Stimulated activated CD4-positive, alpha-beta T cell treated with anti-CD3 and anti-CD28 coated beads, Interleukin-1b, Interleukin-23, amount 100 ng/mL, for 4 hours (primary cell): ENCODE measurements at regions not wholly inside any gene's neighbourhood (a gene's known extent, or its start where the extent isn't known, plus 50 kb on each side); places are given as distances from the start of the nearest gene placed in this dataset.
"Not testable (repeated sequence)": the region's sequence is repeated elsewhere in the genome, so short reads cannot be mapped to it uniquely, and the experiment has no call there.

ENCODE experiments used
- DNase-seq, 2 donors: peaks; one replicate each; pipeline ENCODE4 v3.0.0-alpha.2; 2020; ENCODE audit warnings: low read depth in 2 of 2

- DNase-seq: no peak
Observed at GRCh38 chr4:147160908-147161513, 215.3 kb upstream of the TTC29 start.

- no peak for DNase-seq
Observed at GRCh38 chr4:147163311-147163710, 217.6 kb upstream of the TTC29 start.

- not testable (repeated sequence) for DNase-seq
Observed at GRCh38 chr4:147168200-147168599, 222.5 kb upstream of the TTC29 start.

GRCh38 chr4:147173322-147173721 is 227.7 kb upstream of the TTC29 start:
- DNase-seq: no peak

- no peak for DNase-seq
Observed at GRCh38 chr4:147173797-147174432, 228.3 kb upstream of the TTC29 start.

GRCh38 chr4:147174591-147174990 is 228.9 kb upstream of the TTC29 start:
- no peak for DNase-seq

GRCh38 chr4:147175460-147176025 is 229.9 kb upstream of the TTC29 start:
- DNase-seq: no peak

GRCh38 chr4:147182041-147182440 is 236.4 kb upstream of the TTC29 start:
- no peak for DNase-seq

GRCh38 chr4:147192679-147193078 is 247.0 kb upstream of the TTC29 start:
- no peak for DNase-seq

- no peak for DNase-seq
Observed at GRCh38 chr4:147194114-147194513, 248.4 kb upstream of the TTC29 start.

GRCh38 chr4:147194604-147195003 is 248.9 kb upstream of the TTC29 start:
- no peak for DNase-seq

- no peak for DNase-seq
Observed at GRCh38 chr4:147195386-147195785, 249.7 kb upstream of the TTC29 start.

- no peak for DNase-seq
Observed at GRCh38 chr4:147198411-147199051, 252.9 kb upstream of the TTC29 start.

- DNase-seq: no peak
Observed at GRCh38 chr4:147201016-147201415, 255.4 kb upstream of the TTC29 start.

GRCh38 chr4:147206807-147207206 is 261.1 kb upstream of the TTC29 start:
- no peak for DNase-seq

GRCh38 chr4:147207911-147208310 is 262.2 kb upstream of the TTC29 start:
- no peak for DNase-seq

- DNase-seq: no peak
Observed at GRCh38 chr4:147217655-147218054, 263.2 kb upstream of the EDNRA start.

GRCh38 chr4:147219145-147219544 is 261.8 kb upstream of the EDNRA start:
- DNase-seq: no peak

GRCh38 chr4:147220833-147221232 is 260.1 kb upstream of the EDNRA start:
- DNase-seq: no peak

- no peak for DNase-seq
Observed at GRCh38 chr4:147222906-147223305, 258.0 kb upstream of the EDNRA start.

- no peak for DNase-seq
Observed at GRCh38 chr4:147223576-147223975, 257.3 kb upstream of the EDNRA start.

GRCh38 chr4:147236806-147237205 is 244.1 kb upstream of the EDNRA start:
- DNase-seq: no peak

GRCh38 chr4:147244786-147245185 is 236.1 kb upstream of the EDNRA start:
- DNase-seq: no peak
